ENCODE measurements at regions not wholly inside any gene's neighbourhood (a gene's known extent, or its start where the extent isn't known, plus 50 kb on each side); places are given as distances from the start of the nearest gene placed in this dataset.

DNA sequence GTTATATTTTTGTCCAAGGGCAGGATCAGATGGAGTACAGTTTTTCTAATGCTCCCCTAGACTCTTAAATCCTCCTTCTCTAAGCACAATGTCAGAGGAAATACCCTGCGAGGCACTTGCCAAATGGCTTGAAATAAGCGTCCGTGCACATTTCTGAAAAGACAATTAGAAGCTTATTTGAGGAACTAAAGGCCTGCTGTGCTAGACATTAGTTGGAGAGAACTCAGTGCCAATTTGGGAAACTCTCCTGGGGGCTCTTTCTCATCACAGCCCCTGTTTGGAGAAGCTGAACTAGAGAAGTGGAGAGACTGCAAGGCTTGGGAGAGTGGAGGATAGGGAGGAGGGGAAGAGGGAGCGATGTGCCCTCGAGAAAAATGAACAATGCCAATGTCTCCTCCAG lies 247.6 kb upstream of the C2CD4B start:
- Mint-ChIP-seq H3K27me3 (peaks cover 24% of the 10 kb centered on the region), H3K27ac (no peak overlapping the region), H3K4me1 (no peaks in the 10 kb centered on the region), H3K4me3 (no peak overlapping the region), H3K9me3 (ENCODE audit: insufficient read depth) (no peaks in the 10 kb centered on the region)
- H3K27ac ChIP-seq (ENCODE audit: low read length in 2 of 2) = no peak overlapping the region
- H3K9me3 ChIP-seq (ENCODE audit: control extremely low read depth in 1 of 3, control insufficient read depth in 2 of 3, insufficient read depth in 1 of 3, low read length in 2 of 3) = no peaks in the 10 kb centered on the region
- H3K9ac ChIP-seq (ENCODE audit: low read length) = no peak overlapping the region
- ChIA-PET POLR2A (no interaction called here), CTCF (no interaction called here)
- no peak overlapping the region for H3K4me3 ChIP-seq (ENCODE audit: control extremely low read depth in 1 of 5, extremely low read depth in 1 of 5, insufficient read depth in 1 of 5, low read depth in 2 of 5, low read length in 4 of 5)
- H4K20me1 ChIP-seq (ENCODE audit: control insufficient read depth, insufficient read depth, low read length, poor library complexity, severe bottlenecking) = no peaks in the 10 kb centered on the region
- no peaks in the 10 kb centered on the region for H3K4me1 ChIP-seq (ENCODE audit: control insufficient read depth in 2 of 2, insufficient read depth in 2 of 2, low read length in 2 of 2)
- no peaks in the 10 kb centered on the region for H3K36me3 ChIP-seq (replicated peaks in 1 of 2; ENCODE audit: control extremely low read depth in 1 of 2, control insufficient read depth in 1 of 2, extremely low read depth in 1 of 2, insufficient read depth in 2 of 2, low read length in 1 of 2)
- H3K4me2 ChIP-seq (replicated peaks; ENCODE audit: low read depth, low read length, poor library complexity, severe bottlenecking) = no peak overlapping the region
- peaks cover 0 to 5% (median 1%) of the 10 kb centered on the region in 4 experiments for H3K27me3 ChIP-seq (replicated peaks in 1 of 4; ENCODE audit: control extremely low read depth in 1 of 4, control insufficient read depth in 3 of 4, insufficient read depth in 4 of 4, low read length in 3 of 4)
- no peaks in the 10 kb centered on the region for H3K79me2 ChIP-seq (ENCODE audit: control insufficient read depth, insufficient read depth, low read length)
- intact Hi-C loops (cut with micrococcal nuclease) = no loop called here
- no peak for TF ChIP-seq EZH2 (IDR thresholded peaks at IDR 0.05; ENCODE audit: borderline replicate concordance, insufficient read depth, low read depth, low read length, poor library complexity, severe bottlenecking)
- TF ChIP-seq, protein P1, sequence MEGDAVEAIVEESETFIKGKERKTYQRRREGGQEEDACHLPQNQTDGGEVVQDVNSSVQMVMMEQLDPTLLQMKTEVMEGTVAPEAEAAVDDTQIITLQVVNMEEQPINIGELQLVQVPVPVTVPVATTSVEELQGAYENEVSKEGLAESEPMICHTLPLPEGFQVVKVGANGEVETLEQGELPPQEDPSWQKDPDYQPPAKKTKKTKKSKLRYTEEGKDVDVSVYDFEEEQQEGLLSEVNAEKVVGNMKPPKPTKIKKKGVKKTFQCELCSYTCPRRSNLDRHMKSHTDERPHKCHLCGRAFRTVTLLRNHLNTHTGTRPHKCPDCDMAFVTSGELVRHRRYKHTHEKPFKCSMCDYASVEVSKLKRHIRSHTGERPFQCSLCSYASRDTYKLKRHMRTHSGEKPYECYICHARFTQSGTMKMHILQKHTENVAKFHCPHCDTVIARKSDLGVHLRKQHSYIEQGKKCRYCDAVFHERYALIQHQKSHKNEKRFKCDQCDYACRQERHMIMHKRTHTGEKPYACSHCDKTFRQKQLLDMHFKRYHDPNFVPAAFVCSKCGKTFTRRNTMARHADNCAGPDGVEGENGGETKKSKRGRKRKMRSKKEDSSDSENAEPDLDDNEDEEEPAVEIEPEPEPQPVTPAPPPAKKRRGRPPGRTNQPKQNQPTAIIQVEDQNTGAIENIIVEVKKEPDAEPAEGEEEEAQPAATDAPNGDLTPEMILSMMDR (IDR thresholded peaks at IDR 0.05) = no peak
- H2AFZ ChIP-seq (ENCODE audit: insufficient read depth, low read depth, low read length, poor library complexity, severe bottlenecking) = no peak overlapping the region
- 65% methylated on average over 5 of the region's 5 CpGs for WGBS (ENCODE audit: insufficient coverage)
- ATAC-seq (ENCODE audit: low read depth) (no peak), DNase-seq (no peak)

DNA sequence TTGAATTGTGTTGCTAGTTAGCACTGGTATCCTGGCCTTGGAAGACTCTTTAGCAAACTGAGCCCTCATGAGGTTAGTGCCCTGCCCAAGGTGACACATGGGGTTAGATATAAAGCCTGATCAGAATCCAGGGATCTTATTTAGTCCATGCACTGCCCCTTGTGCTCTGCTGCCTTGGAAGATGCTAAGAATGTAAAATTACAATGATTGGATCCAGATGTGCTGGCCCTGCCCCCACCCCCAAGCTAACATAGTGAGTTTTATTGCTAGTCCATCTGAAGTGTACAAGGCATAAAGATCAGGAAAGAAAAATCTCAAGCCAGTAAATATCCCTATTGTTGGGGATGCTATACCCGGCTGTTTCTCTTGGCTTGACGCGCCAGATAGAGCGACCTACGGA lies 248.1 kb upstream of the C2CD4B start:
- Histone ChIP-seq H3K27me3 (replicated peaks in 1 of 4; ENCODE audit: control extremely low read depth in 1 of 4, control insufficient read depth in 3 of 4, insufficient read depth in 4 of 4, low read length in 3 of 4) (peaks cover 0 to 5% (median 1%) of the 10 kb centered on the region in 4 experiments), H3K27ac (ENCODE audit: low read length in 2 of 2) (no peak overlapping the region), H3K9me3 (ENCODE audit: control extremely low read depth in 1 of 3, control insufficient read depth in 2 of 3, insufficient read depth in 1 of 3, low read length in 2 of 3) (no peaks in the 10 kb centered on the region), H3K9ac (ENCODE audit: low read length) (no peak overlapping the region), H3K36me3 (replicated peaks in 1 of 2; ENCODE audit: control extremely low read depth in 1 of 2, control insufficient read depth in 1 of 2, extremely low read depth in 1 of 2, insufficient read depth in 2 of 2, low read length in 1 of 2) (no peaks in the 10 kb centered on the region), H2AFZ (ENCODE audit: insufficient read depth, low read depth, low read length, poor library complexity, severe bottlenecking) (no peak overlapping the region), H3K79me2 (ENCODE audit: control insufficient read depth, insufficient read depth, low read length) (no peaks in the 10 kb centered on the region), H3K4me2 (replicated peaks; ENCODE audit: low read depth, low read length, poor library complexity, severe bottlenecking) (no peak overlapping the region), H3K4me3 (ENCODE audit: control extremely low read depth in 1 of 5, extremely low read depth in 1 of 5, insufficient read depth in 1 of 5, low read depth in 2 of 5, low read length in 4 of 5) (no peak overlapping the region), H3K4me1 (ENCODE audit: control insufficient read depth in 2 of 2, insufficient read depth in 2 of 2, low read length in 2 of 2) (no peaks in the 10 kb centered on the region), H4K20me1 (ENCODE audit: control insufficient read depth, insufficient read depth, low read length, poor library complexity, severe bottlenecking) (no peaks in the 10 kb centered on the region)
- Mint-ChIP-seq H3K9me3 (ENCODE audit: insufficient read depth) (no peaks in the 10 kb centered on the region), H3K27me3 (peaks cover 27% of the 10 kb centered on the region), H3K27ac (no peak overlapping the region), H3K4me3 (no peak overlapping the region), H3K4me1 (no peaks in the 10 kb centered on the region)
- no peak for DNase-seq
- 95% methylated on average over 4 of the region's 5 CpGs for WGBS (ENCODE audit: insufficient coverage)
- ChIA-PET POLR2A (no interaction called here), CTCF (no interaction called here)
- ATAC-seq (ENCODE audit: low read depth) = no peak
- no peak for TF ChIP-seq EZH2 (IDR thresholded peaks at IDR 0.05; ENCODE audit: borderline replicate concordance, insufficient read depth, low read depth, low read length, poor library complexity, severe bottlenecking)
- TF ChIP-seq, protein P1 (IDR thresholded peaks at IDR 0.05) = no peak
- intact Hi-C loops (cut with micrococcal nuclease) = no loop called here

All from B cell (primary cell).